IPS DF 6.9 (cell line): ENCODE measurements at regions not wholly inside any gene's neighbourhood (a gene's known extent, or its start where the extent isn't known, plus 50 kb on each side); places are given as distances from the start of the nearest gene placed in this dataset.

Source experiments
- DNase-seq: peaks from one replicate; pipeline ENCODE4 v3.0.0-alpha.2; 2013; ENCODE audit warnings: low read depth, low spot score
- H3K27ac ChIP-seq: one replicate; pipeline ENCODE4 v1.5.1; 2013; ENCODE audit warnings: low read length, control low read depth
- H3K27me3 ChIP-seq: 2 replicates; pipeline ENCODE4 v1.6.1; 2013; ENCODE audit warnings: mild to moderate bottlenecking, low read length; ENCODE audit not compliant: control insufficient read depth, insufficient read depth
- H3K36me3 ChIP-seq: 2 replicates; pipeline ENCODE4 v1.6.1; 2013; ENCODE audit warnings: low read length; ENCODE audit not compliant: control insufficient read depth, insufficient read depth
- H3K4me1 ChIP-seq: 2 replicates; pipeline ENCODE4 v1.6.1; 2013; ENCODE audit warnings: low read length; ENCODE audit not compliant: control insufficient read depth, insufficient read depth
- H3K4me3 ChIP-seq: 2 replicates; pipeline ENCODE4 v1.5.1; 2013; ENCODE audit warnings: mild to moderate bottlenecking, low read length
- H3K9me3 ChIP-seq: 2 replicates; pipeline ENCODE4 v1.6.1; 2013; ENCODE audit warnings: low read length, inconsistent platforms; ENCODE audit not compliant: control insufficient read depth, insufficient read depth
- WGBS: extraction: QIAGEN DNeasy Blood & Tissue Kit; methylation state at CpG from one replicate; pipeline ENCODE4 v1.1.7; 2013; ENCODE audit warnings: mixed read lengths, missing lambda C conversion rate; ENCODE audit not compliant: insufficient read length, insufficient coverage; 5-methylcytosine and 5-hydroxymethylcytosine counted together

- no peaks in the 10 kb centered on the region for H3K9me3 ChIP-seq
- no peak for DNase-seq
- no peaks in the 10 kb centered on the region for H3K4me1 ChIP-seq
- no CpG with 5 or more reads among the region's 4 CpGs for WGBS
- H3K27me3 ChIP-seq: no peaks in the 10 kb centered on the region
- no peak overlapping the region for H3K27ac ChIP-seq
- H3K36me3 ChIP-seq: no peaks in the 10 kb centered on the region
- H3K4me3 ChIP-seq: no peak overlapping the region
These were observed 63.0 kb upstream of the ACP3 start for GRCh38 chr3:132254076-132254755.

- no CpG with 5 or more reads among the region's 5 CpGs for WGBS
- H3K9me3 ChIP-seq: no peaks in the 10 kb centered on the region
- no peaks in the 10 kb centered on the region for H3K4me1 ChIP-seq
- no peaks in the 10 kb centered on the region for H3K27me3 ChIP-seq
- no peak overlapping the region for H3K27ac ChIP-seq
- DNase-seq: no peak
- H3K36me3 ChIP-seq: no peaks in the 10 kb centered on the region
- H3K4me3 ChIP-seq: no peak overlapping the region
These were observed 62.0 kb upstream of the ACP3 start for GRCh38 chr3:132255041-132255745.

- Histone ChIP-seq H3K27ac (no peak overlapping the region), H3K9me3 (no peaks in the 10 kb centered on the region), H3K27me3 (no peaks in the 10 kb centered on the region), H3K36me3 (no peaks in the 10 kb centered on the region), H3K4me3 (no peak overlapping the region), H3K4me1 (no peaks in the 10 kb centered on the region)
- DNase-seq: peak; percentile 41
These were observed 60.2 kb upstream of the ACP3 start for GRCh38 chr3:132256989-132257388.

GRCh38 chr3:132261506-132261905, 55.7 kb upstream of the ACP3 start:
- no peak overlapping the region for H3K27ac ChIP-seq
- H3K4me1 ChIP-seq: peaks cover 1% of the 10 kb centered on the region; the same call in 1 of the 2 replicates
- H3K36me3 ChIP-seq: no peaks in the 10 kb centered on the region
- DNase-seq: no peak
- no peaks in the 10 kb centered on the region for H3K9me3 ChIP-seq
- no peak overlapping the region for H3K4me3 ChIP-seq
- WGBS: no CpG with 5 or more reads among the region's 3 CpGs
- H3K27me3 ChIP-seq: no peaks in the 10 kb centered on the region

- H3K36me3 ChIP-seq: no peaks in the 10 kb centered on the region
- WGBS: no CpG with 5 or more reads among the region's 2 CpGs
- no peaks in the 10 kb centered on the region for H3K27me3 ChIP-seq
- H3K4me1 ChIP-seq: peaks cover 1% of the 10 kb centered on the region; the same call in 1 of the 2 replicates
- no peaks in the 10 kb centered on the region for H3K9me3 ChIP-seq
- H3K4me3 ChIP-seq: no peak overlapping the region
- DNase-seq: no peak
- no peak overlapping the region for H3K27ac ChIP-seq
These were observed 54.9 kb upstream of the ACP3 start for GRCh38 chr3:132262305-132262704.

GRCh38 chr3:132262956-132263355, 54.3 kb upstream of the ACP3 start:
- WGBS: 100% methylated on average over 2 of the region's 2 CpGs
- Histone ChIP-seq H3K27me3 (no peaks in the 10 kb centered on the region), H3K4me3 (no peak overlapping the region), H3K9me3 (no peaks in the 10 kb centered on the region), H3K4me1 (peaks cover 1% of the 10 kb centered on the region; the same call in 1 of the 2 replicates), H3K36me3 (no peaks in the 10 kb centered on the region), H3K27ac (no peak overlapping the region)
- no peak for DNase-seq

- peaks cover 1% of the 10 kb centered on the region; the same call in 1 of the 2 replicates for H3K4me1 ChIP-seq
- no peaks in the 10 kb centered on the region for H3K9me3 ChIP-seq
- H3K27ac ChIP-seq: no peak overlapping the region
- DNase-seq: no peak
- H3K4me3 ChIP-seq: no peak overlapping the region
- no peaks in the 10 kb centered on the region for H3K36me3 ChIP-seq
- no peaks in the 10 kb centered on the region for H3K27me3 ChIP-seq
These were observed 52.2 kb upstream of the ACP3 start for GRCh38 chr3:132265028-132265427.

GRCh38 chr3:132265488-132265887, 51.7 kb upstream of the ACP3 start:
- no peaks in the 10 kb centered on the region for H3K27me3 ChIP-seq
- H3K36me3 ChIP-seq: no peaks in the 10 kb centered on the region
- DNase-seq: no peak
- H3K4me1 ChIP-seq: peaks cover 1% of the 10 kb centered on the region; the same call in 1 of the 2 replicates
- no peaks in the 10 kb centered on the region for H3K9me3 ChIP-seq
- no CpG with 5 or more reads among the region's 3 CpGs for WGBS
- H3K27ac ChIP-seq: no peak overlapping the region
- no peak overlapping the region for H3K4me3 ChIP-seq

GRCh38 chr3:132267391-132267993, 49.7 kb upstream of the ACP3 start:
- no CpG with 5 or more reads among the region's 4 CpGs for WGBS

More at GRCh38 chr3:132267391-132267993, 49.7 kb upstream of the ACP3 start:
- no peak for DNase-seq
- H3K36me3 ChIP-seq: no peaks in the 10 kb centered on the region
- peaks cover 1% of the 10 kb centered on the region; the same call in 1 of the 2 replicates for H3K4me1 ChIP-seq
- H3K27ac ChIP-seq: no peak overlapping the region
- no peaks in the 10 kb centered on the region for H3K9me3 ChIP-seq
- H3K27me3 ChIP-seq: no peaks in the 10 kb centered on the region
- H3K4me3 ChIP-seq: no peak overlapping the region
